ENCODE measurements at regions not wholly inside any gene's neighbourhood (a gene's known extent, or its start where the extent isn't known, plus 50 kb on each side); places are given as distances from the start of the nearest gene placed in this dataset.

GRCh38 chrX:42695800-42696358 lies 82.1 kb downstream of the PPP1R2C start:
- TF ChIP-seq ARNT (IDR thresholded peaks at IDR 0.05), result no peak
- no peak for TF ChIP-seq HDGF (IDR thresholded peaks at IDR 0.05; ENCODE audit: borderline replicate concordance)
- TF ChIP-seq SUZ12 (IDR thresholded peaks at IDR 0.05), result no peak
- TF ChIP-seq ELF4 (IDR thresholded peaks at IDR 0.05), result no peak
- no peak for TF ChIP-seq BHLHE40 (IDR thresholded peaks at IDR 0.05; ENCODE audit: borderline replicate concordance)
- TF ChIP-seq PKNOX1 (IDR thresholded peaks at IDR 0.05), result no peak
- TF ChIP-seq FOXK2 (IDR thresholded peaks at IDR 0.05), result no peak
- no peak for TF ChIP-seq TARDBP (IDR thresholded peaks at IDR 0.05)
- TF ChIP-seq CTBP1 (IDR thresholded peaks at IDR 0.05; ENCODE audit: borderline replicate concordance), result no peak
- TF ChIP-seq FOXM1 (IDR thresholded peaks at IDR 0.05; ENCODE audit: borderline replicate concordance), result no peak
- no peak for TF ChIP-seq FOXA1 (IDR thresholded peaks at IDR 0.05)
- TF ChIP-seq SP1 (IDR thresholded peaks at IDR 0.05), result no peak
- no peak for TF ChIP-seq LEF1 (IDR thresholded peaks at IDR 0.05; ENCODE audit: borderline replicate concordance)
- no peak for TF ChIP-seq L3MBTL2 (conservative IDR thresholded peaks at IDR 0.05)
- no peak for TF ChIP-seq NFRKB (IDR thresholded peaks at IDR 0.05)
- ChIA-PET POLR2A (no interaction called here), CTCF (no interaction called here)
- no peak for DNase-seq (ENCODE audit: extremely low spot score)

- ChIA-PET POLR2A (no interaction called here), CTCF (no interaction called here)
- DNase-seq (ENCODE audit: extremely low spot score), result no peak
- TF ChIP-seq FOXA1 (IDR thresholded peaks at IDR 0.05), result no peak
- TF ChIP-seq ELF4 (IDR thresholded peaks at IDR 0.05), result no peak
- no peak for TF ChIP-seq SUZ12 (IDR thresholded peaks at IDR 0.05)
- no peak for TF ChIP-seq HDGF (IDR thresholded peaks at IDR 0.05; ENCODE audit: borderline replicate concordance)
- TF ChIP-seq BHLHE40 (IDR thresholded peaks at IDR 0.05; ENCODE audit: borderline replicate concordance), result no peak
- no peak for TF ChIP-seq CTBP1 (IDR thresholded peaks at IDR 0.05; ENCODE audit: borderline replicate concordance)
- no peak for TF ChIP-seq L3MBTL2 (conservative IDR thresholded peaks at IDR 0.05)
- TF ChIP-seq LEF1 (IDR thresholded peaks at IDR 0.05; ENCODE audit: borderline replicate concordance), result no peak
- no peak for TF ChIP-seq ZNF384 (IDR thresholded peaks at IDR 0.05)
- no peak for TF ChIP-seq PKNOX1 (IDR thresholded peaks at IDR 0.05)
- TF ChIP-seq FOXK2 (IDR thresholded peaks at IDR 0.05), result no peak
- TF ChIP-seq SP1 (IDR thresholded peaks at IDR 0.05), result no peak
- no peak for TF ChIP-seq FOXM1 (IDR thresholded peaks at IDR 0.05; ENCODE audit: borderline replicate concordance)
- TF ChIP-seq NFRKB (IDR thresholded peaks at IDR 0.05), result no peak
- no peak for TF ChIP-seq TARDBP (IDR thresholded peaks at IDR 0.05)
- no peak for TF ChIP-seq ARNT (IDR thresholded peaks at IDR 0.05)
Observed at GRCh38 chrX:42694260-42694815, 83.6 kb downstream of the PPP1R2C start.

- TF ChIP-seq ELF4 (IDR thresholded peaks at IDR 0.05) (no peak), SUZ12 (IDR thresholded peaks at IDR 0.05) (no peak), FOXA1 (IDR thresholded peaks at IDR 0.05) (no peak), PKNOX1 (IDR thresholded peaks at IDR 0.05) (no peak), ZNF384 (IDR thresholded peaks at IDR 0.05) (no peak), TARDBP (IDR thresholded peaks at IDR 0.05) (no peak)
- POLR2A ChIA-PET, result no interaction called here
- no peak for DNase-seq (ENCODE audit: extremely low spot score)
- CTCF ChIA-PET, result no interaction called here
Observed at GRCh38 chrX:42691196-42691595, 86.8 kb downstream of the PPP1R2C start.

- TF ChIP-seq L3MBTL2 (conservative IDR thresholded peaks at IDR 0.05), result no peak
- no peak for TF ChIP-seq FOXK2 (IDR thresholded peaks at IDR 0.05)
- no peak for TF ChIP-seq TARDBP (IDR thresholded peaks at IDR 0.05)
- no peak for TF ChIP-seq CTBP1 (IDR thresholded peaks at IDR 0.05; ENCODE audit: borderline replicate concordance)
- no peak for TF ChIP-seq FOXA1 (IDR thresholded peaks at IDR 0.05)
- TF ChIP-seq BHLHE40 (IDR thresholded peaks at IDR 0.05; ENCODE audit: borderline replicate concordance), result no peak
- TF ChIP-seq PKNOX1 (IDR thresholded peaks at IDR 0.05), result no peak
- TF ChIP-seq SUZ12 (IDR thresholded peaks at IDR 0.05), result no peak
- TF ChIP-seq SP1 (IDR thresholded peaks at IDR 0.05), result no peak
- TF ChIP-seq ZNF384 (IDR thresholded peaks at IDR 0.05), result no peak
- no peak for TF ChIP-seq HDGF (IDR thresholded peaks at IDR 0.05; ENCODE audit: borderline replicate concordance)
- no peak for TF ChIP-seq NFRKB (IDR thresholded peaks at IDR 0.05)
- TF ChIP-seq ARNT (IDR thresholded peaks at IDR 0.05), result no peak
- no peak for TF ChIP-seq ELF4 (IDR thresholded peaks at IDR 0.05)
- no peak for TF ChIP-seq FOXM1 (IDR thresholded peaks at IDR 0.05; ENCODE audit: borderline replicate concordance)
- no peak for TF ChIP-seq LEF1 (IDR thresholded peaks at IDR 0.05; ENCODE audit: borderline replicate concordance)
- POLR2A ChIA-PET, result no interaction called here
- CTCF ChIA-PET, result no interaction called here
- DNase-seq (ENCODE audit: extremely low spot score), result no peak
Observed at GRCh38 chrX:42686706-42687105, 91.3 kb downstream of the PPP1R2C start.

GRCh38 chrX:42686296-42686695 lies 91.7 kb downstream of the PPP1R2C start:
- TF ChIP-seq FOXA1 (IDR thresholded peaks at IDR 0.05), result no peak
- TF ChIP-seq L3MBTL2 (conservative IDR thresholded peaks at IDR 0.05), result no peak
- TF ChIP-seq ELF4 (IDR thresholded peaks at IDR 0.05), result no peak
- TF ChIP-seq NFRKB (IDR thresholded peaks at IDR 0.05), result no peak
- TF ChIP-seq SUZ12 (IDR thresholded peaks at IDR 0.05), result no peak
- TF ChIP-seq SP1 (IDR thresholded peaks at IDR 0.05), result no peak
- no peak for TF ChIP-seq ZNF384 (IDR thresholded peaks at IDR 0.05)
- TF ChIP-seq FOXM1 (IDR thresholded peaks at IDR 0.05; ENCODE audit: borderline replicate concordance), result no peak
- no peak for TF ChIP-seq TARDBP (IDR thresholded peaks at IDR 0.05)
- TF ChIP-seq HDGF (IDR thresholded peaks at IDR 0.05; ENCODE audit: borderline replicate concordance), result no peak
- no peak for TF ChIP-seq LEF1 (IDR thresholded peaks at IDR 0.05; ENCODE audit: borderline replicate concordance)
- no peak for TF ChIP-seq PKNOX1 (IDR thresholded peaks at IDR 0.05)
- ChIA-PET POLR2A (no interaction called here), CTCF (no interaction called here)
- DNase-seq (ENCODE audit: extremely low spot score), result no peak

Data from HEK293T (cell line).